Muscle of leg (tissue), 3 donors: ENCODE measurements at regions not wholly inside any gene's neighbourhood (a gene's known extent, or its start where the extent isn't known, plus 50 kb on each side); places are given as distances from the start of the nearest gene placed in this dataset.
"Not testable (repeated sequence)": the region's sequence is repeated elsewhere in the genome, so short reads cannot be mapped to it uniquely, and the experiment has no call there.

ENCODE experiments used
- DNase-seq: peaks from one replicate; pipeline ENCODE4 v3.0.0; 2013
- H3K27ac ChIP-seq: one replicate; pipeline ENCODE4 v1.5.1; 2013; ENCODE audit warnings: mild to moderate bottlenecking, low read length, control low read depth
- H3K27me3 ChIP-seq: one replicate; pipeline ENCODE4 v1.6.1; 2013; ENCODE audit warnings: low read length; ENCODE audit not compliant: control insufficient read depth, insufficient read depth
- H3K36me3 ChIP-seq: one replicate; pipeline ENCODE4 v1.6.1; 2013; ENCODE audit warnings: low read length; ENCODE audit not compliant: control insufficient read depth, insufficient read depth
- H3K4me1 ChIP-seq: one replicate; pipeline ENCODE4 v1.6.1; 2013; ENCODE audit warnings: low read length; ENCODE audit not compliant: control insufficient read depth, insufficient read depth
- H3K4me3 ChIP-seq: one replicate; pipeline ENCODE4 v1.5.1; 2013; ENCODE audit warnings: low read length, control low read depth
- H3K9me3 ChIP-seq: replicated peaks from 2 replicates; pipeline ENCODE4 v1.6.1; 2013; ENCODE audit warnings: low read depth, low read length; ENCODE audit not compliant: control insufficient read depth
- WGBS: methylation state at CpG from one replicate; pipeline ENCODE4 v1.1.5; 2013; ENCODE audit warnings: missing lambda C conversion rate; ENCODE audit not compliant: insufficient coverage; 5-methylcytosine and 5-hydroxymethylcytosine counted together

DNA sequence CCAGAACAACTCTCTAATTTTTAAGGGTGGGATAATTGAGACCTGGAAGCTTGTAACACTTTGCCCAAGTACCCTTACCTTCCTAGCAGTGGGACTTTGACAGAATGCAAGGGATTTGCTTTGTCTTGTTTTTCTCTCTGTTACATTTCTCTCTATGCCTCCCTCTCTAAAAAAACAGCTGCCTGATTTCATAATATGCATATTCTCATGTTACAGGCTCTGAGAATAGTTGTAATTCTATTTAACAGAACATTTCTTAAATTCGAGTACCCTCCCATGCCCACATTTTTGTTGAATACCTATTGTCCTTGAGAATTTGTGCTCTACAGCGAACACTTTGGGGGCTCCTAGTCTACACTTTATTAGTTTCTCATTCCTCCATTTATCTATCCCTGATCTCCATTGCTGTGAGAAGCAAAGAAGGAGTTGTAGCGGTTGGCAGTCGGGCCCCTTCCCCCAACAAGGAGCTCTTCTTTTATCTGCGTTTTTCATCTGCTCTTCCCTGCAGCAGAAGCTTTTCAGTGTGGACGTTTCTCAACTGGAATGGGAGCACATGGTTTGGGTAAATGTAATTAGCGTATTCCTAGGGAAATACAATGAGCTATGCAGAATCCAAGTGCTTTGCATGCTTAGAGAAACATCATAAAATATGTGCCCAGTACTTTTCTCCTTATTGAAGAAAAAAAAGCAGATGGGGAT lies 117.7 kb upstream of the CCDC90B start:
- no peak overlapping the region for H3K27ac ChIP-seq
- no peaks in the 10 kb centered on the region for H3K36me3 ChIP-seq
- no peak overlapping the region for H3K4me3 ChIP-seq
- no peaks in the 10 kb centered on the region for H3K27me3 ChIP-seq
- H3K9me3 ChIP-seq, result no peaks in the 10 kb centered on the region
- WGBS, result 55% methylated on average over 2 of the region's 7 CpGs
- DNase-seq, result no peak
- H3K4me1 ChIP-seq, result no peaks in the 10 kb centered on the region

DNA sequence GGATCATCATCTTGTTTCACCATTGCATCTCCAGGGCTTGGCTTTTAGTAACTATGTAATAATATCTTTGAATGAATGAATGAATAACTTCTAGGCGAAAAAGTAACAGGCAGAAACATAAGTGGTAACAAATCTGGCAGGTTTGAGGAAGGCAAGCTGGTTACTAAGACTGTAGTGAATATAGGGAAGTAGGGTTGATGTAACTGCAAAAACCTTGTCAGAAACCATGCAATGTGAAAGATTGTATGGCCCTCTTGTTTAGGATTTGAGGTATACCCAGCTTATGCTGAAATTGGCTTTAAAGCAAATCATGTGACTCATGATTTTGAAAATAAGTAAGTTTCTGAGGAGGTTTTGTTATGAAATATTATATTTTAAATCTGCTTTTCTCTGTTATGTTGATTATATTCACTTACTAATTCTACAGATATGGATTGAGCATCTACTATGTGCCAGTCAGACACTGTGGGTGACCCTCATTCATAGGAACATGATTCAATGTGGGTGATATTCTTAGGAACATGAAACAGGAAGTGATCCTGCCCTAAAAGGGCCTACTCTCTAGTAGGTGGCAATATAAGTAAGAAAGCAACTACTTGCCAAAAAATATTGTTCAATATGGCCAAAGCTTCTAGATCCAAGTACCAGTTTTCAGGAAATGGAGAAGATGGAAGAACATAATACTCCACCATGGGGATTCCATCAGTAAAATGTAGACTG lies 115.5 kb upstream of the CCDC90B start:
- no peak for DNase-seq
- 100% methylated on average over 1 of the region's 1 CpG for WGBS
- Histone ChIP-seq H3K36me3 (no peaks in the 10 kb centered on the region), H3K4me1 (no peaks in the 10 kb centered on the region), H3K4me3 (no peak overlapping the region), H3K27me3 (no peaks in the 10 kb centered on the region), H3K27ac (no peak overlapping the region), H3K9me3 (no peaks in the 10 kb centered on the region)

DNA sequence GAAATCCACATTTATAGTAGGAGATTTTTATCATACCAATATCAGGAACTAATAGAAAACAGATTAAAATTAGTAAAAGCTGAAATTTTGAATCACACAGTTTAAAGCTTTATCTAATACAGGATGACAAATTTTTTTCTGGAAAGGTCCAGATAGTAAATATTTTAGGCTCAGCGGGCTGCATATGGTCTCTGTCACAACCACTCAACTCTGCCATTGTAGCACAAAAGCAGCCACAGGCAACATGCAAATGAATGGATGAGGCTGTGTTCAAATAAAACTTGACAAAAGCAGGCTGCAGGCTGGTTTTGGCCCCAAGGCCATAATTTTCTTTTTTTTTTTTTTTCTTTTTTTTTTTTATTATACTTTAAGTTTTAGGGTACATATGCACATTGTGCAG lies 108.2 kb upstream of the CCDC90B start:
- Histone ChIP-seq H3K9me3 (no peaks in the 10 kb centered on the region), H3K27ac (no peak overlapping the region), H3K4me3 (no peak overlapping the region), H3K36me3 (no peaks in the 10 kb centered on the region), H3K27me3 (no peaks in the 10 kb centered on the region), H3K4me1 (no peaks in the 10 kb centered on the region)
- no peak for DNase-seq
- no CpG with 5 or more reads among the region's 1 CpG for WGBS

DNA sequence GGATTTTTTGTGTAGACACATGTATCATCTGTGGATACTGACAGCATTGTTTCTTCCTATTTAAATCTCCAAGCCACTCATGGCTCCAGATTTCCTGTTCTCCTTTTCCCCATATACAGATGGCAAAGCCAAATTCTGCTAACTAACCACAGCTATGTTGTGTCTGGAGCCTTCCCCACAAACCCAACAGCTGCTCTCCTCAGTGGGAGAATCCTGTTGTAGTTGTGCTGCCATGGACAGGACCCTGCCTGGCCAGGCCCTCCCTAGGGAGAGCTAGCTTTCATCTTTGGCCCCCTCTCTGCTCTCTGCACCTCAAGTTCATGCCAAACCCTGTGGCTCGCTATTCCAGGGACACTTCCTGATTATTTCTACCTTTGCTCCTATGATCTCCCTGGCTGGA lies 106.4 kb upstream of the CCDC90B start:
- Histone ChIP-seq H3K4me3 (no peak overlapping the region), H3K27ac (no peak overlapping the region), H3K36me3 (no peaks in the 10 kb centered on the region), H3K4me1 (no peaks in the 10 kb centered on the region), H3K27me3 (no peaks in the 10 kb centered on the region), H3K9me3 (no peaks in the 10 kb centered on the region)
- WGBS, result no CpG with 5 or more reads among the region's 1 CpG
- no peak for DNase-seq

DNA sequence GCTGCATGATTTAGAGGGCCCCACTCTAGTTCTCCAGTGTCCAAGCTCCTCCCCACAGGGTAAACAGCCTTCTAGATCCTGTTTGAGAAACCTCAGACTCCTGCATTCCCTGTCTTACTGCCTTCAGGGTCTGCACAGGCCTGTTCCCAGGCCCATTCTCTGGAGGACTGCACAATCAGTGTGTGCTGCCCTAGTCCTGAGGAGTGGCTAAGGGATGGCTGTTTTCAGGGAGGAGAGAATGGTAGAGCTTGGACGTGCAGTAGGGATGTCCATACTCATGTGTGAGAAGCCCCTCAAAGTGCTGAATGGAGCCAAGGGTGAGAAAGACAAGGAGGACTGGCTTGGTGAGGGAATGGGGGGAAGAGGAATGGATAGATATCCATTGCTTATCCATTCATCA lies 103.8 kb upstream of the CCDC90B start:
- H3K4me3 ChIP-seq, result no peak overlapping the region

DNA sequence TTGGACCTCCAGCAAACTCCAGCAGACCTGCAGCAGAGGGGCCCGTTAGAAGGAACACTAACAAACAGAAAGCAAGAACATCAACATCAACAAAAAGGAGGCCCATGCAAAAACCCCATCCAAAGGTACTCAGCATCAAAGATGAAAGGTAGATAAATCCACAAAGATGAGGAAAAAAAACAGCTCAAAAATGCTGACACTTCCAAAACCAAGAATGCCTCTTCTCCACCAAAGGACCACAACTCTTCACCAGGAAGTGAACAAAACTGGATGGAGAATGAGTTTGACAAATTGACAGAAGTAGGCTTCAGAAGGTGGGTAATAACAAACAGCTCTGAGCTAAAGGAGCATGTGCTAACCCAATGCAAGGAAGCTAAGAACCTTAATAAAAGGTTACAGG lies 97.7 kb upstream of the CCDC90B start:
- H3K27me3 ChIP-seq, H3K4me1 ChIP-seq, DNase-seq, H3K9me3 ChIP-seq, H3K4me3 ChIP-seq, H3K27ac ChIP-seq, H3K36me3 ChIP-seq: not testable (repeated sequence)
- no CpG with 5 or more reads among the region's 1 CpG for WGBS

More for the DNA sequence above, 103.8 kb upstream of the CCDC90B start:
- Histone ChIP-seq H3K9me3 (peaks cover 5% of the 10 kb centered on the region), H3K4me1 (no peaks in the 10 kb centered on the region), H3K27ac (no peak overlapping the region), H3K27me3 (no peaks in the 10 kb centered on the region), H3K36me3 (no peaks in the 10 kb centered on the region)
- WGBS, result 86% methylated on average over 1 of the region's 1 CpG
- no peak for DNase-seq

DNA sequence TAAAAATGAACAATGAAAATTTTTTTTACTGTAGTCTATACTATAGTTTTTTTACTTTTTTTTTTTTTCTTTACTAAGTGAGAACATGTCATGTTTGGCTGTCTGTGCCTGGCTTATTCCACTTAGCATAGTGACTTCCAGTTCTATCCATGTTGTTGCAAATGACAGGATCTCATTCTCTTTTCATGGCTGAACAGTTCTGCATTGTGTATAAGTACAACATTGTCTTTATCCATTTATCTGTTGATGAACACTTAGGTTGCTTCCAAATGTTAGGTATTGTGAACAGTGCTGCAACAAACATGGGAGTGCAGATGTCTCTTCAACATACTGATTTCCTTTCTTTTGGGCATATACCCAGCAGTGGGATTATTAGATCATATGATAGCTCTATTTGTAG lies 88.1 kb upstream of the CCDC90B start:
- no peak overlapping the region for H3K27ac ChIP-seq
- H3K4me1 ChIP-seq, result no peaks in the 10 kb centered on the region
- no peaks in the 10 kb centered on the region for H3K36me3 ChIP-seq
- H3K4me3 ChIP-seq, result no peak overlapping the region
- DNase-seq, result no peak
- no peaks in the 10 kb centered on the region for H3K9me3 ChIP-seq
- H3K27me3 ChIP-seq, result no peaks in the 10 kb centered on the region

DNA sequence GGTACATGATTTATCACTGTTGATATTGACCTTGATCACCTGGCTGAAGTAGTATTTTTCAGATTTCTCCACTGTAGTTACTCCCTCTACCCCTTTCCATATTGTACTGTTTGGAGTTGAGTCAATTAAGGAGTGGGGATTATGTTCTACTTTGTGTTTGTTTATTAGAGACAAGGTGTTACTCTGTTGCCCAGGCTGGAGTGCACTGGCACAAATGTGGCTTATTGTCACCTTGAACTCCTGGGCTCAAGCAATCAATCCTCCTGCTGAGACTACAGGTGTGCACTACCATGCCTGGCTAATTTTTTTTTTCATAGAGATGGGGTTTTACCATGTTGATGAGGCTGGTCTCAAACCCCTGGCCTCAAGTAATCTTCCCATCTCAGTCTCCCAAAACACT lies 85.3 kb upstream of the CCDC90B start:
- no peak overlapping the region for H3K4me3 ChIP-seq
- DNase-seq, result no peak
- no peak overlapping the region for H3K27ac ChIP-seq
- no peaks in the 10 kb centered on the region for H3K4me1 ChIP-seq
- no peaks in the 10 kb centered on the region for H3K36me3 ChIP-seq
- no peaks in the 10 kb centered on the region for H3K27me3 ChIP-seq
- peaks cover 8% of the 10 kb centered on the region for H3K9me3 ChIP-seq

DNA sequence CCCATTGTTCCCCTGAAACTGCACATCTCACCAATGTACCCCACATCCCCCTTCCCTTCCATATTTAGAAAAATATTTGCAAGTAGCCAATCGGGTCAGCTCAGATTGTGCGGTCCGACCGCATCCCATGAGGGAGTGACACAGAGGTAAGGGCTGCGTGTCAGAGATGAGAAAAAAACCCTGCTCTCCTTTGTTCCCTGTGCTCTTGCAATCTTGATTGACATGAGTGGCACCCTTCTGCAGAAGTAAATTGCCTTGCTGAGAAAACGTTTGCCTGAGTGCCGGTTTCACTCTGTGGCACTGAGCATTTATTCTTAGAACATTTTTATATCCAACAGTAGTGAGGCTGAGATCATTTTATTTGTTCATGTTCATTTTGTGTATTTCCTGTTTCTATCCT lies 81.6 kb upstream of the CCDC90B start:
- Histone ChIP-seq H3K4me3 (no peak overlapping the region), H3K9me3 (peaks cover 8% of the 10 kb centered on the region), H3K27me3 (no peaks in the 10 kb centered on the region), H3K27ac (no peak overlapping the region), H3K4me1 (no peaks in the 10 kb centered on the region), H3K36me3 (no peaks in the 10 kb centered on the region)
- no peak for DNase-seq
- WGBS, result 93% methylated on average over 5 of the region's 7 CpGs

DNA sequence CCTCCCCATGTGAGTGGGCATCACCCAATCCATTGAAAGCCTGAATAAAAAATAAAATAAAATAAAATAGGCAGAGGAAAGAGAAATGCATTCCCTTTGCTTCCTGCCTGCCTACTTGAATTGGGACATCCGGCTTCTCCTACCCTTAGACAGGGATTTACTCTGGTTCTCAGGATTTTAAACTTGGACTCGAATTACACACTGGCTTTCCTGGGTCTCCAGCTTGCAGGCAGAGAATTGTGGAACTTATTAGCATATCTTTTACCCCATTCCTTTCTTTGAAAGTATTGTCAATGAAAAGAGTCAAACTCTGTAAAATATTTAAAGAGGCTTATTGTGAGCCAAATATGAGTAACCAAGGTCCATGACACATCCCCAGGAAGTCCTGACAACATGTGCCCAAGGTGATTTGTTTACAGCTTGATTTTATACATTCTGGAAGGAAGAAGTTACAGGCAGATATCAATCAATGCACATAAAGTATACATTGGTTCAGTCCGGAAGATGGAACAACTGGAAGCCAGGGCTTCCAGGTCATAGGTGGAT lies 78.4 kb upstream of the CCDC90B start:
- 33% methylated on average over 1 of the region's 3 CpGs for WGBS
- Histone ChIP-seq H3K9me3 (peaks cover 8% of the 10 kb centered on the region), H3K27me3 (no peaks in the 10 kb centered on the region), H3K27ac (no peak overlapping the region), H3K4me1 (no peaks in the 10 kb centered on the region), H3K36me3 (no peaks in the 10 kb centered on the region), H3K4me3 (no peak overlapping the region)
- DNase-seq, result no peak
